SJSA1 (cell line): ENCODE measurements at regions not wholly inside any gene's neighbourhood (a gene's known extent, or its start where the extent isn't known, plus 50 kb on each side); places are given as distances from the start of the nearest gene placed in this dataset.

Experiments used
- DNase-seq, 2 experiments: peaks; one replicate each; pipeline ENCODE4 v3.0.0-alpha.2; 2015 to 2020; ENCODE audit warnings: low spot score in 2 of 2, low read depth in 1 of 2
- H3K27ac ChIP-seq: fragments of 250-450 bp; sonication (Bioruptor Pico); 2 replicates; pipeline ENCODE4 v1.5.1; 2020; ENCODE audit warnings: mild to moderate bottlenecking, moderate library complexity
- H3K27me3 ChIP-seq: fragments of 250-450 bp; sonication (Bioruptor Pico); replicated peaks from 2 replicates; pipeline ENCODE4 v1.5.1; 2020; ENCODE audit warnings: mild to moderate bottlenecking, moderate library complexity
- H3K36me3 ChIP-seq: fragments of 250-450 bp; sonication (Bioruptor Pico); 2 replicates; pipeline ENCODE4 v1.5.1; 2020; ENCODE audit warnings: mild to moderate bottlenecking
- H3K4me1 ChIP-seq: fragments of 250-450 bp; sonication (Bioruptor Pico); replicated peaks from 2 replicates; pipeline ENCODE4 v1.6.1; 2021; ENCODE audit warnings: mild to moderate bottlenecking
- H3K4me3 ChIP-seq: fragments of 250-450 bp; sonication (Bioruptor Pico); 2 replicates; pipeline ENCODE4 v1.5.1; 2020; ENCODE audit warnings: mild to moderate bottlenecking
- H3K9me3 ChIP-seq: fragments of 250-450 bp; sonication (Bioruptor Pico); replicated peaks from 2 replicates; pipeline ENCODE4 v1.5.1; 2020; ENCODE audit warnings: mild to moderate bottlenecking

GRCh38 chr6:11353921-11354389, 121.5 kb upstream of the NEDD9 start:
- no peak overlapping the region for H3K4me3 ChIP-seq
- H3K9me3 ChIP-seq = no peaks in the 10 kb centered on the region
- no peaks in the 10 kb centered on the region for H3K36me3 ChIP-seq
- DNase-seq = peak; percentile 62 to 69
- H3K4me1 ChIP-seq = peaks cover 18% of the 10 kb centered on the region
- H3K27me3 ChIP-seq = no peaks in the 10 kb centered on the region
- H3K27ac ChIP-seq = peak overlapping the region; percentile 65

GRCh38 chr6:11350294-11350693, 117.8 kb upstream of the NEDD9 start:
- no peaks in the 10 kb centered on the region for H3K27me3 ChIP-seq
- DNase-seq = no peak

GRCh38 chr6:11349880-11350279, 117.4 kb upstream of the NEDD9 start:
- no peaks in the 10 kb centered on the region for H3K36me3 ChIP-seq
- H3K27me3 ChIP-seq = no peaks in the 10 kb centered on the region
- no peaks in the 10 kb centered on the region; the same call in 1 of the 2 replicates for H3K9me3 ChIP-seq
- H3K27ac ChIP-seq = no peak overlapping the region
- no peak for DNase-seq
- peaks cover 16% of the 10 kb centered on the region for H3K4me1 ChIP-seq
- H3K4me3 ChIP-seq = no peak overlapping the region

More at GRCh38 chr6:11350294-11350693, 117.8 kb upstream of the NEDD9 start:
- no peaks in the 10 kb centered on the region; the same call in 1 of the 2 replicates for H3K9me3 ChIP-seq
- H3K27ac ChIP-seq = no peak overlapping the region
- H3K4me1 ChIP-seq = peaks cover 18% of the 10 kb centered on the region
- no peaks in the 10 kb centered on the region for H3K36me3 ChIP-seq
- H3K4me3 ChIP-seq = no peak overlapping the region

- no peak overlapping the region for H3K27ac ChIP-seq
- no peak overlapping the region for H3K4me3 ChIP-seq
- H3K4me1 ChIP-seq = no peaks in the 10 kb centered on the region
- no peaks in the 10 kb centered on the region; the same call in 1 of the 2 replicates for H3K9me3 ChIP-seq
- H3K27me3 ChIP-seq = no peaks in the 10 kb centered on the region
- DNase-seq = no peak
- no peaks in the 10 kb centered on the region for H3K36me3 ChIP-seq
These were observed 114.0 kb upstream of the NEDD9 start for GRCh38 chr6:11346516-11346915.

- Histone ChIP-seq H3K27me3 (no peaks in the 10 kb centered on the region), H3K4me3 (no peak overlapping the region), H3K4me1 (no peaks in the 10 kb centered on the region), H3K27ac (no peak overlapping the region), H3K9me3 (no peaks in the 10 kb centered on the region; the same call in 1 of the 2 replicates), H3K36me3 (no peaks in the 10 kb centered on the region)
- no peak for DNase-seq
These were observed 113.1 kb upstream of the NEDD9 start for GRCh38 chr6:11345536-11345935.

- no peaks in the 10 kb centered on the region; the same call in 1 of the 2 replicates for H3K9me3 ChIP-seq
- no peak for DNase-seq
- H3K4me3 ChIP-seq = no peak overlapping the region
- no peaks in the 10 kb centered on the region for H3K36me3 ChIP-seq
- no peaks in the 10 kb centered on the region for H3K27me3 ChIP-seq
- no peaks in the 10 kb centered on the region for H3K4me1 ChIP-seq
- H3K27ac ChIP-seq = no peak overlapping the region
These were observed 111.7 kb upstream of the NEDD9 start for GRCh38 chr6:11343963-11344723.

- H3K9me3 ChIP-seq = no peaks in the 10 kb centered on the region
- H3K27ac ChIP-seq = no peak overlapping the region
- H3K27me3 ChIP-seq = no peaks in the 10 kb centered on the region
- H3K4me3 ChIP-seq = no peak overlapping the region
- no peak for DNase-seq
- no peaks in the 10 kb centered on the region for H3K36me3 ChIP-seq
- H3K4me1 ChIP-seq = no peaks in the 10 kb centered on the region
These were observed 109.4 kb upstream of the NEDD9 start for GRCh38 chr6:11341867-11342266.

GRCh38 chr6:11341303-11341702, 108.8 kb upstream of the NEDD9 start:
- Histone ChIP-seq H3K4me3 (no peak overlapping the region), H3K27me3 (no peaks in the 10 kb centered on the region), H3K27ac (no peak overlapping the region), H3K9me3 (no peaks in the 10 kb centered on the region), H3K36me3 (no peaks in the 10 kb centered on the region), H3K4me1 (no peaks in the 10 kb centered on the region)
- no peak for DNase-seq

GRCh38 chr6:11339380-11339779, 106.9 kb upstream of the NEDD9 start:
- H3K9me3 ChIP-seq = no peaks in the 10 kb centered on the region
- no peak overlapping the region for H3K27ac ChIP-seq
- no peak for DNase-seq
- no peaks in the 10 kb centered on the region for H3K27me3 ChIP-seq
- H3K4me3 ChIP-seq = no peak overlapping the region
- no peaks in the 10 kb centered on the region for H3K4me1 ChIP-seq
- H3K36me3 ChIP-seq = no peaks in the 10 kb centered on the region

GRCh38 chr6:11337306-11337705, 104.8 kb upstream of the NEDD9 start:
- no peak for DNase-seq
- Histone ChIP-seq H3K4me1 (no peaks in the 10 kb centered on the region), H3K36me3 (no peaks in the 10 kb centered on the region), H3K9me3 (no peaks in the 10 kb centered on the region), H3K4me3 (no peak overlapping the region), H3K27me3 (no peaks in the 10 kb centered on the region), H3K27ac (no peak overlapping the region)

GRCh38 chr6:11335826-11336225, 103.4 kb upstream of the NEDD9 start:
- Histone ChIP-seq H3K27ac (no peak overlapping the region), H3K9me3 (no peaks in the 10 kb centered on the region), H3K36me3 (no peaks in the 10 kb centered on the region), H3K4me1 (no peaks in the 10 kb centered on the region), H3K27me3 (no peaks in the 10 kb centered on the region), H3K4me3 (no peak overlapping the region)
- DNase-seq = no peak

- Histone ChIP-seq H3K4me1 (no peaks in the 10 kb centered on the region), H3K9me3 (no peaks in the 10 kb centered on the region), H3K36me3 (no peaks in the 10 kb centered on the region), H3K27ac (no peak overlapping the region), H3K27me3 (no peaks in the 10 kb centered on the region), H3K4me3 (no peak overlapping the region)
- no peak for DNase-seq
These were observed 100.8 kb upstream of the NEDD9 start for GRCh38 chr6:11333132-11333849.

- Histone ChIP-seq H3K27me3 (no peaks in the 10 kb centered on the region), H3K4me3 (no peak overlapping the region), H3K4me1 (no peaks in the 10 kb centered on the region), H3K36me3 (no peaks in the 10 kb centered on the region), H3K27ac (no peak overlapping the region), H3K9me3 (no peaks in the 10 kb centered on the region)
- no peak for DNase-seq
These were observed 100.0 kb upstream of the NEDD9 start for GRCh38 chr6:11332463-11332862.

GRCh38 chr6:11331111-11331510, 98.6 kb upstream of the NEDD9 start:
- H3K27me3 ChIP-seq = no peaks in the 10 kb centered on the region
- H3K9me3 ChIP-seq = no peaks in the 10 kb centered on the region
- no peaks in the 10 kb centered on the region for H3K36me3 ChIP-seq
- H3K4me3 ChIP-seq = no peak overlapping the region
- DNase-seq = no peak
- H3K27ac ChIP-seq = no peak overlapping the region
- no peaks in the 10 kb centered on the region for H3K4me1 ChIP-seq
